ENCODE measurements at regions not wholly inside any gene's neighbourhood (a gene's known extent, or its start where the extent isn't known, plus 50 kb on each side); places are given as distances from the start of the nearest gene placed in this dataset.

DNA sequence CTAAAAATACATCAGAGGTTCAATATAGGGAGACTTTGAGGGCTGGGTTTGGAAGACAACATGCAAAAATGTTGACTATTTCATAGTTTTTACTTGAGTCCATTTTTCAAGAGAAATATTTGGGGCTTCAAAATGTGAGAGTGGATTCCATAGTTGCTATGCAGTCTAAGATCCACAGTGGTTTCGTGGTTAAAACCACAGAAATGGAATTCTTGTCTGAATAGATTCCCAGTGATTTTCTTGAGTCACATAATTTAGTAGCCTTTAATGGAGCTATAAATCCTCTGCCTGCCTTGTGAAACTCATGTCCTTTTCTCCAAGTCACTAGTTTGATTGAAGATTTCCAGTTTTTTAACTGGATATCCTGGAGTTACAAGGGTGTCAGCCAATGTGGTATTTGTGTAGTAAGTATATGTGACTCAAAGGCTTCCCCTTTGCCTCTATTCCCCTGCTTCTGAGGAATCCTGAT, 94.7 kb upstream of the RBMS3 start:
- peak; percentile 75 for DNase-seq (ENCODE audit: extremely low read depth, low read depth)
- TF ChIP-seq, protein P1, sequence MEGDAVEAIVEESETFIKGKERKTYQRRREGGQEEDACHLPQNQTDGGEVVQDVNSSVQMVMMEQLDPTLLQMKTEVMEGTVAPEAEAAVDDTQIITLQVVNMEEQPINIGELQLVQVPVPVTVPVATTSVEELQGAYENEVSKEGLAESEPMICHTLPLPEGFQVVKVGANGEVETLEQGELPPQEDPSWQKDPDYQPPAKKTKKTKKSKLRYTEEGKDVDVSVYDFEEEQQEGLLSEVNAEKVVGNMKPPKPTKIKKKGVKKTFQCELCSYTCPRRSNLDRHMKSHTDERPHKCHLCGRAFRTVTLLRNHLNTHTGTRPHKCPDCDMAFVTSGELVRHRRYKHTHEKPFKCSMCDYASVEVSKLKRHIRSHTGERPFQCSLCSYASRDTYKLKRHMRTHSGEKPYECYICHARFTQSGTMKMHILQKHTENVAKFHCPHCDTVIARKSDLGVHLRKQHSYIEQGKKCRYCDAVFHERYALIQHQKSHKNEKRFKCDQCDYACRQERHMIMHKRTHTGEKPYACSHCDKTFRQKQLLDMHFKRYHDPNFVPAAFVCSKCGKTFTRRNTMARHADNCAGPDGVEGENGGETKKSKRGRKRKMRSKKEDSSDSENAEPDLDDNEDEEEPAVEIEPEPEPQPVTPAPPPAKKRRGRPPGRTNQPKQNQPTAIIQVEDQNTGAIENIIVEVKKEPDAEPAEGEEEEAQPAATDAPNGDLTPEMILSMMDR (IDR thresholded peaks at IDR 0.05; ENCODE audit: low read depth, low read length) = no peak

DNA sequence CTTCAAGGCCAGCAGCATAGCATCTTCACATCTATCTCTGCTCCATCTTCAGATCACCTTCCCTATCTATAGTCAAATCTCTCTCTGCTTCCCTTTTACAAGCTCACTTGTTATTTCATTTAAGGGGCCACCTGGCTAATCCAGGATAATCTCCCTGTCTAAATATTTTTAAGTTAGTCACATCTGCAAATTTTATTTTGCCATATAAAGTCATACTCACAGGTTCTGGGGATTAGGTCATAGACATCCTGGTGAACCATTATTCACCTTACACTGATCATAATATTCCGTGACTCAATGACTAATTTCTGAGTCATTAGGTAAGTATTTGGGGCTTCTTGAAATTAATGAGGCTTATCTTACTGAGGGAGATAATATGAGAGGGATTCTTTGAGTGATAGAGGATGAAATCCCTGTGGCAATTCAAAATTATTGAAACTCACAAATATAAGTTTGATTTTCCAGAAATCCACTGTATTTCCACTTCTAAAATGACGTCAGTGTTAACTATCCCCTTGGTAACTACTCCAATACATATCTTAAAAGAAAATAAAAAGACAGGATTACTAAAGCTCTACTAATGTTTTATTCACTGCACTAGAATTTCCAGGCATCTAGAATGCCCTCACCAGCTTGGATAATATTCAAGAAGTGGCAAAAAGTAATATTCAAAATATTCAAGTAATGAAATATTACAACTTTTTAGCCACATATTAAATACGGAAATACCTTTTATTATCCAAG, 93.7 kb upstream of the RBMS3 start:
- TF ChIP-seq, protein P1 (IDR thresholded peaks at IDR 0.05; ENCODE audit: low read depth, low read length) = no peak
- DNase-seq (ENCODE audit: extremely low read depth, low read depth) = no peak

DNA sequence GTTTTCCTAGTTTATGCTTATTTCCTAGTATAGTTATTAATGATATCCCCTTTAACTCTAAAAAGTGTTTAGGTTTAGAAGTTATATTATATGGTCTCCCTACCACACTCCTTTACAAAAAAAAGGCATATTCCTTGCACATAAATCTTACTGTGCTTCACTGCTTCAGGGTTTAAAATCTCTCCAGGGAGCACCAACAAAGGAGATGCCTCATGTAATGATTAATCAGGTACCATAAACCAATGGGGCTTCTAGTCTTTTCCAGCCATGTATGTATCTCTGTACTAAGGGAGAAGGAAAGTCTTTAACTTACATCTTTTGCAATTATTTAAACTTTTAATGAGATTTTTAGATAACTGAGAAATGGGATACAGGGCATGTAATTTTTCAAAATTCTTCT, 91.5 kb upstream of the RBMS3 start:
- no peak for DNase-seq (ENCODE audit: extremely low read depth, low read depth)
- TF ChIP-seq, protein P1 (IDR thresholded peaks at IDR 0.05; ENCODE audit: low read depth, low read length) = no peak

DNA sequence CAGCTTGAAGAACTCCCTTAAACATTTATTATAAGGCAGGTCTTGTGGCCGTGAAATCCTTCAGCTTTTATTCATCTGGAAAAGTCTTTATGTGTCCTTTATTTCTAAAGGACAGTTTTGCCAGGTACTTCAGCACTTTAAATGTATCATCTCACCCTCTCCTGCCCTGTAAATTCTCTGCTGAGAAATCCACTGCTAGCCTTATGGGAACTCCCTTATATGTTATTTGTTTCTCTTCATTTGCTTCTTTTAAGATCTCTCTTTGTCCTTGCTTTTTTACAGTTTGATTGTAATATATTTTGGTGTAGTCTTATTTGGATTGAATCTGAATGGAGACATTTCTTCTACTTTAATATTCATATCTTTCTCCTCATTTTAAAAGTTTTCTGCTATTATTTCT, 86.7 kb upstream of the RBMS3 start:
- DNase-seq (ENCODE audit: extremely low read depth, low read depth) = no peak
- TF ChIP-seq, protein P1 (IDR thresholded peaks at IDR 0.05; ENCODE audit: low read depth, low read length) = no peak

DNA sequence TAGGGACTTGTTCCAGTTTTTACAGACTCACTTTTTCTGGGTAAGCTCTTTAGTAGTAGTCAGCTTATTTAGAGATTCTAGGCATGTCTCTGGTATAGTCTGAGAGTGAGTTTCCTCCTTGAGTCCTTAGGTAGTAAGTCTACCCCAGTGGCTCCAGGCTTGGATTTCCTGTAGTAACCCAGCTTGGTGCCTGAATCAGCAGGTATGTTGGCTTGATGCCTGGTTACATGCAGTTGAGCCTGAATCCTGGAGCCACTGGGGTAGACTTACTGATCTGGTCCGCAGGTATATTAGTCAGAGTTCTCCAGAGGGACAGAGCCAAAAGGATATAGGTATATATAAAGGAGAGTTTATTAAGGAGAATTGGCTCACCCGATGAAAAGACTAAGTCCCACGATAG, 85.8 kb upstream of the RBMS3 start:
- TF ChIP-seq, protein P1 (IDR thresholded peaks at IDR 0.05; ENCODE audit: low read depth, low read length) = no peak
- DNase-seq (ENCODE audit: extremely low read depth, low read depth) = no peak

DNA sequence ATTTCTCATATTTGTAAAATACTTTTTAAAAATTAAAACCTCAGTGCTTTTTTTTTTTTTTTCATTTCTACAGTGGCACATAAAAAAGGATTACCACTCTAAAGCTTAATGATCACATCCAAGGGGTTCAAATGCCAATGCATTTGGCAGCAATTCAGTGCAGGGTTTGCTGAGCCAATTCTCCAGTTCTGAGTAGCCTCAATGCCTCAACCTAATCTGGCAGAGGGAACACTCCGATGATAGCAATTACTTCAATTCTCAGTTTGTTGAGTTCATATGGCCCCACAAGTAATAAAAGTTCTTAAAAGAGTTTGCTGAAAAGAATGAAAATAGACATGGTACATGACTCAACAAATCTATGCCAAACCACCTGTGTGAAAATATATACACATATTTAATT, 79.3 kb upstream of the RBMS3 start:
- DNase-seq (ENCODE audit: extremely low read depth, low read depth) = no peak
- TF ChIP-seq, protein P1 (IDR thresholded peaks at IDR 0.05; ENCODE audit: low read depth, low read length) = no peak

DNA sequence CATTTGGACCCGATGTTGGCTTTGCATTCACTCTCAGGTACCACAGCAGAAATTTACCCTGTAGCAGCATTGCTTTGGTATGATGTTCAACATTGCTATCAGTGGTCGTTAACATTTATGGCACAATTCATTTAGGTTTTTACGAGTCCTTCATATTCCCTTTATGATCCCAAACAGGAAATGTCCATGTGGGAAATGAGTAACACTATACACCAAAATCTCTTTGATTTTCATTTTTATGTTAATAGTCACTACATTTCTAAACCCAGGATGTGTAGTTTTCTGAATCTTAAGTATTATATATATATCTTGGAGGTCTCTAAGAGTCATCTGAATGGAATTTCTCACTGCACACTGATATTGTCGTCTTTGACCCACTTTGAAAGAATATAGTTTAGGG, 78.5 kb upstream of the RBMS3 start:
- TF ChIP-seq, protein P1 (IDR thresholded peaks at IDR 0.05; ENCODE audit: low read depth, low read length) = no peak

More for the DNA sequence above, 78.5 kb upstream of the RBMS3 start:
- no peak for DNase-seq (ENCODE audit: extremely low read depth, low read depth)

All from AG09319 (cell line).